ENCODE measurements at regions not wholly inside any gene's neighbourhood (a gene's known extent, or its start where the extent isn't known, plus 50 kb on each side); places are given as distances from the start of the nearest gene placed in this dataset.
"Not testable (repeated sequence)": the region's sequence is repeated elsewhere in the genome, so short reads cannot be mapped to it uniquely, and the experiment has no call there.

DNA sequence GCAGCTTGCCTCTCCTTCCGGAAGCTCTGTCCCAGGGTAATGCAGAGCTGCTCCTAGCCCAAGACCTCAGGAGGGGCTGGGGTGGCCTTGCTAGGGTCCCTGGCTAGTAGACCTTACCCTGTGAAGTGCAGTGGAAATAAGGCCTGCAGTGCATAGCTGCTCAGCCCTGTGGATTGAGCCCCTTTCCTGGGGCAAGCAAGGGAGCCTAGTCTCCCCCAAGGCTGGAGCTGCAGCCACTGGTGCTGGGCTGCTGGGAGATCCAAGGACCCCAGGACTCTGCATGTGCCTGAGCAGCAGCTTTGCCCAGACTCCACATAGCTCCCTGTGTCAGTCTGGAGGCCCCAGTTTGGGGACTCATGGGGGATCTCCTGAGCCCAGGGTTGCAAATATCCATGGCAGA lies 57.9 kb downstream of the FANCF start:
- no peak for DNase-seq (ENCODE audit: low read depth, low spot score)

DNA sequence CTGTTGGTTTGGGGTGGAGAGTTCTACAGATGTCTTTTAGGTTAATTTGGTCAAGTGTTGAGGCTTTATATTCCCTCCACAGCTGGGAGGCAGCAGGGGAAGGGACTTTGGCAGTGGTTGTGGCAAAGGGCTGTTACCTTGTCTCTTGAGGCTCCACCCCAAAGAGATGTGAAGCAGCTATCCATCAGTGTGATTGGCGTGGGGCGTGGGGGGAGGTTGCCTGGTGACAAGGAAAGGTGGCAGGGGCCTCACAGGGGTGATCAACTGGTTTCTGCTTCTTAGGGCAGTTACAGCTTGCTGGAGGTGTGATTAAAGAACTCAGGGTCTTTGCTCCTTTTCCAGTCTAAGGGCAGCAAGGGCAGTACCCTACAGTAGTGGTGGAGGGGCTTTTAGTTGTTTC lies 59.3 kb downstream of the FANCF start:
- no peak for DNase-seq (ENCODE audit: low read depth, low spot score)

DNA sequence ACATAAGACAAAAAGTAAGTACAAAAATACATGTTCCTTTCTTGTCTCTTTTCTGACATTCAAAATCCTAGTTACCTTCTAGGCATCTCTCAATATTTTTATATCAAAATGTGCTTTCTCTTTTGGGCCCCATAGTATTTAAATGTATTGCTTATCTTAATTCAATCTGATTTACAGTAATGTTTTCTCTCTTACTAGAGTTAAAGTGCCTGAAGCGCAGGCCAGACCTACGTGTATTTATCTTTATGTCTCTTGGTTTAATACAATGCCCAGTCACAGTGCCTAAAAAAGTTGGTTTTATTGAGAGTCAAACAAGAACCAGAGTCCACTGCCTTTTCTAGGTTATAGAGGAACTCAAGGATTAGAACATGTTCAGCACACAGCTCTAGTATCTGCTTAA lies 64.3 kb downstream of the FANCF start:
- DNase-seq (ENCODE audit: low read depth, low spot score), result no peak

DNA sequence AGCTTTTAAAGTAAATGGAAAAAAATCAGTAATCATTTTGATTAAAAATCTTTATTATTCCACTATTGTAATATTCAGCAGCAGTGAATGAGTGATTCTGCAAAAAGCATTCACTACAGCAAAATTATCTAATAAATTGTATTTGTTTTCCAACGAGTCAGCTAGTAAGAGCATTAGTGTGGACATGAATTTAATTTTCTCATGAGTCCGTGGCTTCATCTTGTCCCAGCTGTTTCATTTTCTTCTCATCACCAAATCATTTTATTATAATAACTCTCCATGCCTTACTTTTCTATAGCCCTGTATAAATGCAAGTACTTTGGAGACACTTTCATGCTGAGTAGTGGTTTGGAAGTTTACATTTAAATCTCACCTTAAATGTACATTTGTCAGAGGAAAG lies 66.2 kb downstream of the FANCF start:
- no peak for DNase-seq (ENCODE audit: low read depth, low spot score)

DNA sequence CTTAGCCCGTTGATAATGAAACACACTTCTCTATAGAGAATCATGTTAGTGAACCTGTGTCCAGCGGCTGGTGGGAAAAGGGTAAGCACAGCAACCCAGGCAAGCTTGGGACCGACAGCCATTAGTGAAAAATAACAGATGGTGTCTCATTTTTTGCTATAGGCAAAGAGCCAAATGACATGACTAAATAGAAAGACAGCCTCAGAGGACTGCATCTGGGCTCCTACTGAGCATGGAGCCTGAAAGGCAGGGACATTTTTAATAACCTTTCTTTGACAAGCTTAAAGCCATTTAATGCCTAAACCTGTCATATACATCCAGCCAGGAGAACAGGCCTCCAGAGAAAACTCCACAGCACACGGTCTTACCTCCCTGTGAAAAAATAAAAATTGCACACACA lies 67.0 kb downstream of the FANCF start:
- no peak for DNase-seq (ENCODE audit: low read depth, low spot score)

DNA sequence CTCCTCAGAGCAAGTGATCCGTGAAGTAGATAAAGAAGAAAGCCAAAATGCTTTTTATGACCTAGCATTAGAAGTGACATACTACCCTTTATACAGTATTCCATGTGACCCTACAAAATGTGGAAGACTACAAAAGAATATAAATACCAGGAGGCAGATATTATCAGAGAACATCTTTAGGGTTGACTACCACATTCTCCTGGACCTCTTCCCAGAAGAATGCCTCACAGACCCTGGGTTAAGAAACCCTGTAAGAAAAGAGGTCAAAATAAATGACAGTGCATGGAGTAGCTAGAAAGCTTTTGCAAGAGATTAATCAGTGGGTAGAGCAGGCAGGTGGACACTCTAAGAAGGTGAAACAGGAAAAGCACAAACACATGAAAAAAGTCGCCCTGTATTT lies 69.2 kb downstream of the FANCF start:
- DNase-seq (ENCODE audit: low read depth, low spot score), result no peak

DNA sequence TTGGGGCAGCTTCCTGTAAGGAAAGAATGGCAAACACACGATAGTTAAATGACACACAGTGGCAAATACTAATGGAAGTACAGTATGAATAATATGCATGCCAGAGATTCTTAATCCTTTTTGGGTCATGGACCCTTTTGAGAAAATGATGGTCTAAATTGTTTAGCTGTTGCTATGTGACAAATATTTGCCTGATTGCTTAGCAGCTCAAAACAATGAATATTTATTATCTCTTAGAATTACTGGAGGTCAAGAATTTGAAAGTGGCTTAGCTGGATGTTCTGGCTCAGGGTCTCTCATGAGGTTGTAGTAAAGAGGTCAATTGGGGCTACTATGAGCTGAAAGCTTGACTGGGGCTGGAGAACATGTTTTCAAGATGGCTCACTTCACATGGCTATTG lies 69.7 kb downstream of the FANCF start:
- DNase-seq (ENCODE audit: low read depth, low spot score), result no peak

DNA sequence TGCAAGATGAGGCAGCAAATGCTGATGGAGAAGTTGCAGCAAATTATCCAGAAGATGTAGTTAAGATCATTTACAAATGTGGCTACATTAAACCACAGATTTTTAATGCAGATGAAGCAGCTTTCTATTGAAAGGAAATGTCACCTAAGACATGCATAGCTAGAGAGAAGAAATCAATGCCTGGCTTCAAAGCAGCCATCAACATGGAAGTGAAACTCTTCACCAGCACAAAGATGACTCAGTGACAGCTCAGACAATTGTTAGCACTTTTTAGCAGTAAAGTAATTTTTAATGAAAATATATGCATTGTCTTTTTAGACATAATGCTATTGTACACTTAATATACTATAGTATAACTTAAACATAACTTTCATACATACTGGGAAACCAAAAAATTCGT lies 71.4 kb downstream of the FANCF start:
- no peak for DNase-seq (ENCODE audit: low read depth, low spot score)

DNA sequence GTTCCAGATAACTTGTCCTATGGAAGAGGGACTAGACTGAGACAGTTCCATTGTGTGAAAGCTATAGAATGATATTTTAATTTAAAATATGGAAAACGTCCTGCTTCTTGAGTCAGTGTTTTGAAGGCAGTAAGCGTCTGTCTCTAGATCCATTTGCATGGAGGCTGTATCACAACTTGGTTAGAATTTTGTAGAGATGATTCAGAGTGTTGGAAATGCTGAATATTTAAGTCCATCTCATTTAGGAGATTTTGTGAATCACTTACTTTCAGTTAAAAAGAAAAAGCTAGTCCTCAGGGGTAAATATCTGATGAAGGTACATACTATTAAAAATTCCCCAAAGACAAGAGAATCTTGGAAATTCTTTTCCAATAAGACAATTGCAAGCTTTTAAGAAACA lies 72.7 kb downstream of the FANCF start:
- no peak for DNase-seq (ENCODE audit: low read depth, low spot score)

DNA sequence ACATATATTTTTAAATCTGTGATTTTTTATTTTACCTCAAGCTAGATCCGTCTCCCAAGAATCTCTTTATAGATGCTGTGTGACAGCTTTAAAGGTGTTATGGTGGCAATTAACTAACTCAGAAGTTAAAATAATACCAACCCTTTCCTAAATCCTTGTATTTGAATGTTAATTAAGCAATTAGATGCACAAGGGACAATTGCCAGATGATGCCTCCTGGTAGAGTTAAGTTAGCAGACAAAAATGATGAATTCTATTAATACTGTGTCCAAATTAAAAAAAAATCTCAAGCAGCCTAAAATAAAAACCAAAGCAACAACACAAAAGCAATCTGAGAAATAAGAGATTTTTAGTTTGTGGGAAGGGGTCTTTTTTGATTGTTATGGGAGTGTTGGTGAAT lies 78.9 kb downstream of the FANCF start:
- DNase-seq (ENCODE audit: low read depth, low spot score), result no peak

DNA sequence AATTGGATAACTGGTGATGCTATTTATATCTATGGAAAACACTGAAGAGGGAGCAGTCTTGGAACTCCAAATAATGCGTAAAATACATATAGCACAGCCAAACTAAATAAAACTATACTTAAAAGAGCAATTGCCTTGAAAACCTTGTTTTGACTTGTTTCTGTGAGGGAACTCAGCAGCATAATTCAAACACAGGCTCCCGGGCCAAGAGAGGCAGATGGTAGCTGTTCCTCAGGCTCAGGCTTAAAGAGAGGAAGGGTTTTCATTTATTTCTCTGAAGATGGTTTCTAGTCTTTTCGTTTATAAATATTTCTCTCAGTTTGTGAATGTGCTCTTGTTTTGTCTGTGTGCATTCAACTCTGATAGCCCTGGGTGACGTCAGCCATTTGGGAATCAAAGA lies 82.4 kb downstream of the FANCF start:
- DNase-seq (ENCODE audit: low read depth, low spot score), result no peak

DNA sequence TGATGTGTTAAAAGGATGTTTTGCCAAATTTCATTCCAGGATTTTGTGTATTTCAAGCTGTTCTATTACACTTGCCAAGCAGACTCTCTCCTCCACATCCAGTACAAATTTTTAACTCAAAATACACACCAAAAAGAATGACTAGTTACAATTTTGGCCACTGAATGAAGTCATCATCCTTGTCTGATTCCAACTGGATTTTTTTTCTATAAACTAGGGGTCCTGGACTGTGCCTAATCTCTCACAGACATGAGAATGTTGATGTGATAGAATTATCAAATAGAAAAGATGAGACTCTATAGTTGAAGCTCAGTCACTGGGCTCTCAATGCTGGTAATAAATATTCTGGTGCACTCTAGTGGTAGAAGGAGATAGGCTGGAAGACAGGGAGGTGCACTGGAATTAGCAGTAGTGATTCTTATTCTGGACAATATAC lies 85.8 kb downstream of the FANCF start:
- DNase-seq (ENCODE audit: low read depth, low spot score), result no peak

DNA sequence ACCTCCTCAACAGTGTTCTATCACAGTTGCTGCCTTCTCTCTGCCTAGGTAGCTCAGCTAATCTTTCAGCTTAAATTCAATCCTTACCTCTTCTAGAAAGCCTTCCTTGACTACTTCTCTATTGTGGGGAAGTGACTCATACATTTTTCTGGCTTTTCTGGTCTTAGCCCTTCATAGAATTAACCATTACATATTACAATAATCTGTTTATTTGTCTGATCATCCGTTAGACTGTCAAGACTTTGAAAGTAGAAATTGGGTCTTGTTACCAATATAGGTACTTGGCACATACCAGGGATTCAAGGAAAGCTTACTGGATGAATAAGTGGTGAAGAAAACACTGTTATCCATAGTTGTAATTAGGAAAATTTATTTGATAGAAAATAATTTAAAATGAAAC lies 89.6 kb downstream of the FANCF start:
- no peak for DNase-seq (ENCODE audit: low read depth, low spot score)

DNA sequence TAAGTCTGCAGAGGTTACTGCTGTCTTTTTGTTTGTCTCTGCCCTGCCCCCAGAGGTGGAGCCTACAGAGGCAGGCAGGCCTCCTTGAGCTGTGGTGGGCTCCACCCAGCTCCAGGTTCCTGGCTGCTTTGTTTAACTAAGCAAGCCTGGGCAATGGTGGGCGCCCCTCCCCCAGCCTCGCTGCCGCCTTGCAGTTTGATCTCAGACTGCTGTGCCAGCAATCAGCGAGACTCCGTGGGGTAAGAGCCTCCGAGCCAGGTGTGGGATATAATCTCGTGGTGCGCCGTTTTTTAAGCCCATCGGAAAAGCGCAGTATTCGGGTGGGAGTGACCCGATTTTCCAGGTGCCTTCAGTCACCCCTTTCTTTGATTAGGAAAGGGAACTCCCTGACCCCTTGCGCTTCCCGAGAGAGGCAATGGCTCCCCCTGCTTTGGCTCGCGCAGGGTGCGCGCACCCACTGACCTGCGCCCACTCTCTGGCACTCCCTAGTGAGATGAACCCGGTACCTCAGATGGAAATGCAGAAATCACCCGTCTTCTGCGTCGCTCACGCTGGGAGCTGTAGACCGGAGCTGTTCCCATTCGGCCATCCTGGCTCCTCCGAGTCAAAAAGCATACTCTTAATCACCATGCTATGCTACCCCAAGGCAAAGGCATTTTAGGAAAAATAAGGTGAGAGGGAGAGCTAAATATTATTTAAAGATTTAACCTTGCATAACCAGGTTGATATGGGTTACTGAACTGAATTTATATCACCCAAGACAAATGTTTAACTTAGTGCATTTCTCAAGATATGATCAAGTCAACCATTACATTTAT lies 96.8 kb downstream of the FANCF start:
- not testable (repeated sequence) for DNase-seq (ENCODE audit: low read depth, low spot score)

DNA sequence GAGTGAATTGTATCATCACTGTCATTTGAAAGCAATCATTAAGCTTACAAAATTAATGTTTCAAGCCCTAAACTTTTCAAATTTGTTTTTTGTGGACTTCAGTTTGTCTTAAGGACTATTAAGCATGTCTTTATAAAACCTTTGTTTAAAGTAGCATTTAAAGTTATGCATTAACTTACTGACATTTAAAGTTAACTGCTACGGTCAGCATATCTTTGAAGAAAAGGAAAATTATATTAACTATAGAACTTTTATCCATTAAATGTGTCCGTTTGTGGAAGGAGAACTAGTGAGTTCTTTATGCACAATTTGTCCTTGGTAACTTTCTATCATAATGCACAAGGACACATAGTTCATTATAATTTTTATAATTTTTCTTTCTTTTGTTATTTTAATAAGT lies 103.4 kb downstream of the FANCF start:
- DNase-seq (ENCODE audit: low read depth, low spot score), result no peak

DNA sequence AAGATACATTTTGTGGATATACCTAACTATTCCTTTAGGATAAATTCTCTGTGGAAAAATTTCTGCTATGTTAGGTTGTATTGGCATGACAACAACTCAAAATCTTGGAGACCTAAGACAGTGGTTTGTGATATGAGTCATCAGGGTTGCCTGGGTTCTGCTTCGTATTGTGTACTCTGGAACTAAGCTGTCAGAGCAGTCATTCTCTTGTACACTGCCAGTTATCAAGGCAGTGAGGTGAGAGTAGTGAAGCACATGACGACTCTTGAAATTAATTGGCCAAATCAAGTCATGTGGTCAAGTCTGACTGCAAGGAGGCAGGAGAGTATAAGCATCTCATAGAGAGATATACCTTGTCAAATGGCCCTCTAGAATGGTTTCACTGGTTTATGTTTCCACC lies 104.4 kb downstream of the FANCF start:
- no peak for DNase-seq (ENCODE audit: low read depth, low spot score)

DNA sequence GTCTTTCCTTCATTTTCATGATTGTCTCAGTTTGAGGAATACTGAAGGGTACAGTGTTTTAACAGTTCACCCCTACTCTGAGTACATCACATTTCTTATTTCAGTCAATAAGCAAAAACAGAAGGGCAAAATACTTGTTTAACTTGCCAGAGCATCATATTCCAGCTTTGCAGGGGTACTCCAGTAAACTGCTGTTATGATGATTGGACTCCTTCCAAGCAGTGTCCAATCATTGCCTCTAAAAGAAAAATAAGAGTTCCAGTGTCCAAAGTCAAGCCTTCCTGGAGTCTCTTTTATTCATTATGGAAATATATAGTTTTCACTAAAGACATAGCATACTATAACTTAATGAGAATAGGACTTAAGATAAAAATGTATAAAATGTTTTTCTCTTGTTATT lies 105.1 kb downstream of the FANCF start:
- no peak for DNase-seq (ENCODE audit: low read depth, low spot score)

DNA sequence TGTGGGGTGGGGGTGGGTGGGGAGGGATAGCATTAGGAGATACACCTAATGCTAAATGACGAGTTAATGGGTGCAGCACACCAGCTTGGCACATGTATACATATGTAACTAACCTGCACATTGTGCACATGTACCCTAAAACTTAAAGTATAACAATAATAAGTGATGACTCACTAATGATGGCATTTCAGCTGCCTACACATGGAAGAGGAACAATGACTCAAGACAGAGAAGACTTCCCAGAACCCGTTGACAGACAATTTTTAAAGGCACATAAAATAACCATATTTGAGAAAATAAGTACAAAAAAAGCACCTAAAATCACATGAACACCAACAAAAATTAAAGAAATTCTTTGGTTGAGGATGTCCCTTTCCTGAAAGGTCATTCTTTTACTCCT lies 107.3 kb downstream of the FANCF start:
- not testable (repeated sequence) for DNase-seq (ENCODE audit: low read depth, low spot score)

DNA sequence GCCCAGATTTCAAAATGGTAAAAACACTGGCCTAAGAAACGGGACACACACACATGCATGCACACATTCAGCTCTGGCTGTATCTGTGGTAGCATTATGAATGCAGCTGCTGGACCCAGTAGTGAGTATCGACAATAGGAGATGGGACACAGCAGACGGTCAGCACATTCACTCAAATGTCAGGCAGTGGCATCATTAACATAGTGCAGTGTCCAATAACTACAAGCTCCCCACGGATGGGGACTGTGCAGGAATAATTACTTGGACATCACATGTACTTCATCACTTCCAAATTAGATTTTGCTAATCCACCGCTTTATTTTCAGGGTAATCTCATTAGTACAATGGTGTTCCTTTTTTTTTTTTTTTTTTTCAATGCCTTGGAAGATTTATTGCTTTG lies 109.5 kb downstream of the FANCF start:
- no peak for DNase-seq (ENCODE audit: low read depth, low spot score)

DNA sequence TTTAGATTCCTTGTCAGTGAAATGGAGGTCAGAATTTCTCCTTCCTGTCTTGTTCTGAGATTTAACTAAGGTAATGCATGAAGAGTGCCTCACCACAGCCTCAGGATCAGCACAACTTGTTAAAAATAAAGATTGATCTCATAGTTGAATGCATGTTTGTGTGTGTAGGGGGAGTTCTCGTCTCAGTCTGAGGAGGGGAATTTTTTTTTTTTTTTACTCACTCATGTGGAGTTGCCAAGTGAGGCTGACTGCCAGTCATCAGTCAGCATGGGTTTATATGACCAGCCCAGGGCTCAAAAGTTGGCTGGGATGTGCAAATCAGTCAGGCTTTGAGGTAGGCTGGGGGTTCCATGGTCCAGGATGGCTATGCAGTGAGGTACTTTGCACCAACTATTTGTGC lies 113.2 kb downstream of the FANCF start:
- no peak for DNase-seq (ENCODE audit: low read depth, low spot score)

DNA sequence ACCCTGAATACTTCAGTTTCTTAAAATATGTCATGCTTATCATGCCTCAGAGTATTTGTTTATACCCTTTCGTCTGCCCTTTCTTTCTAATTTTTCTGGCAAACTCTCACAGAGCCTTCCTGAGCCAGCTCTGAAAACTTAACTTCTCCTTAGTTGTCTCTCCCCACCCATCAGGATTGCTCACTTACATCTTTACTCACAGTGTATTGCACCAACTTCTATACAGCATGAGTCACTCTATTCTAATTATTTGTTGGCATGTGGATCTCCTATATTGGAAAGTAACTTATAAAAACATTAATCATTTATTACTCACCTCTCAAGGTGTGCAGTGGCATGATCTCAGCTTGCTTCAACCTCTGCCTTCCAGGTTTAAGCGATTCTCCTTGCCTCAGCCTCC lies 114.9 kb downstream of the FANCF start:
- no peak for DNase-seq (ENCODE audit: low read depth, low spot score)

DNA sequence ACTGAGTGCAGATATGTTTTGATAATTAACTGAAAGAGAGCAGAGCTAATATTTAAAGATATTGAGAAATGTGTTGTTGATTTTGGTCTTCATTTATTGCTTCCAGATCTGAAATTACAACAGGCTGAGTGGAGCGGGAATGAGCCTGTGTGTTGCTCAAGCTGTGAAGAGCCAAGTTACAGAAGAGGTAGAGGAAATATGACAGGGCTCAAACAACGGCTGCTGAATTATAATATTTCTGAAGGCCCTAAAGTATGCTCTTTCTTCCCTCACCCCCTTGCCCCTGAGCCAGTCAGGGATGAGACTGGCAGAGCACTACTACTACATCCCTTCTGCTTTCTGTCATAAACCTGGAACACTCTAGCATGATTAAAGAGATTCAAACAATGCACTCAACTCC lies 115.6 kb downstream of the FANCF start:
- DNase-seq (ENCODE audit: low read depth, low spot score), result no peak

DNA sequence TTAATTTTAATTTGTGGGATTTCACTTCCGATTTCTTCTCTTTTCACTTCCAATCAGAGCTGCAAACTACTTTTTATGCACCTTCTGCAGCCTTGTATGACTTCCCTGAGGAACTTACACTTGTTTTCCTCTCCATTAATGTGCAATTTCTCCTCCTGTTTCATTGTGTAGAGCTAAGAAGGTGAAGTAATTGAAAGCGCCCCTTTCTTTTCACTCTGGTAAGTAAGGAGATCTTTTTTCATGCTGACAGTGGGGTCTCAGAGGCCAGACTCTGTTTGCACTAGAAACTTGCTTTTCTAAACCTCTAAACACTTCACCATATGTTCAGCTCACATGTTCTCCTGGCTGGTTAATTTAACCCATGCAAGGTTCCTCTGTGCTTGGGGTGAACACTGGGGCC lies 117.0 kb downstream of the FANCF start:
- DNase-seq (ENCODE audit: low read depth, low spot score), result no peak

DNA sequence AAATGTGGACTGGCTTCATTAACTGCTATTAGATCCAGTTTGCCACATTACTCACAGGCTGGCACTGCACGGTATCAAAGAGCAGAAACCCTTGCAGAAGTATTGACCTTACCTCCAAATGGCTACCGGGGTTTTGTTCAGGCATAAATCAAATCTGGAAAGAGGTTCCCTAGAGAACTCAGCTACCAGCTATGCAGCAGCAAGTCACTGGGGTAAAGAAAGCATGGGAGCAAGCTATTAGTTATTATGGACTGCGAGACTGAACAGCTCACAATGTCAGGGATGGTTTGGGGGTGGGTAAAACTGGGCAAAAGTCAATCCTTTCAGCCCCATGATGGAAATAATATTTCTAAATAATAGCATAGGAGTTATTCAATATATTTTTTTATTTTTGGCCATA lies 128.1 kb downstream of the FANCF start:
- no peak for DNase-seq (ENCODE audit: low read depth, low spot score)

All from brain pericyte (primary cell).